Immature natural killer cell (primary cell): ENCODE measurements at regions not wholly inside any gene's neighbourhood (a gene's known extent, or its start where the extent isn't known, plus 50 kb on each side); places are given as distances from the start of the nearest gene placed in this dataset.
"Not testable (repeated sequence)": the region's sequence is repeated elsewhere in the genome, so short reads cannot be mapped to it uniquely, and the experiment has no call there.

Experiments used
- DNase-seq, 3 donors: peaks; one replicate each; pipeline ENCODE4 v3.0.0; 2022; ENCODE audit warnings: mixed read lengths in 1 of 3
- H3K27ac Mint-ChIP-seq, 6 donors: one replicate each; pipeline ENCODE4 v1.8.0; 2020; ENCODE audit warnings: mixed read lengths in 6 of 6, mild to moderate bottlenecking in 5 of 6, inconsistent platforms in 4 of 6, moderate library complexity in 3 of 6
- H3K27me3 Mint-ChIP-seq, 3 donors: one replicate each; pipeline ENCODE4 v1.8.0; 2020 to 2021; ENCODE audit warnings: low read depth in 3 of 3, mild to moderate bottlenecking in 3 of 3, mixed read lengths in 3 of 3, moderate library complexity in 3 of 3, inconsistent platforms in 1 of 3
- H3K36me3 Mint-ChIP-seq, 3 donors: one replicate each; pipeline ENCODE4 v1.8.0; 2020; ENCODE audit warnings: mixed read lengths in 3 of 3, inconsistent platforms in 2 of 3, mild to moderate bottlenecking in 2 of 3
- H3K4me1 Mint-ChIP-seq, 2 donors: one replicate each; pipeline ENCODE4 v1.8.0; 2020; ENCODE audit warnings: inconsistent platforms in 2 of 2, mild to moderate bottlenecking in 2 of 2, mixed read lengths in 2 of 2, moderate library complexity in 1 of 2
- H3K4me3 Mint-ChIP-seq, 5 donors: one replicate each; pipeline ENCODE4 v1.8.0; 2020; ENCODE audit warnings: mild to moderate bottlenecking in 5 of 5, mixed read lengths in 5 of 5, inconsistent platforms in 3 of 5, moderate library complexity in 3 of 5
- H3K9me3 Mint-ChIP-seq, 6 donors: one replicate each; pipeline ENCODE4 v1.8.0; 2020; ENCODE audit warnings: mild to moderate bottlenecking in 6 of 6, mixed read lengths in 6 of 6, inconsistent platforms in 4 of 6, moderate library complexity in 3 of 6

- no peak overlapping the region for H3K4me3 Mint-ChIP-seq
- no peak for DNase-seq
- H3K36me3 Mint-ChIP-seq, result no peaks in the 10 kb centered on the region
- no peak overlapping the region for H3K27ac Mint-ChIP-seq
- H3K4me1 Mint-ChIP-seq, result no peaks in the 10 kb centered on the region
- peaks cover 0 to 27% (median 2%) of the 10 kb centered on the region in 6 donors for H3K9me3 Mint-ChIP-seq
- H3K27me3 Mint-ChIP-seq, result no peaks in the 10 kb centered on the region
Observed at GRCh38 chr18:42474577-42474976, 519.5 kb downstream of the PIK3C3 start.

DNA sequence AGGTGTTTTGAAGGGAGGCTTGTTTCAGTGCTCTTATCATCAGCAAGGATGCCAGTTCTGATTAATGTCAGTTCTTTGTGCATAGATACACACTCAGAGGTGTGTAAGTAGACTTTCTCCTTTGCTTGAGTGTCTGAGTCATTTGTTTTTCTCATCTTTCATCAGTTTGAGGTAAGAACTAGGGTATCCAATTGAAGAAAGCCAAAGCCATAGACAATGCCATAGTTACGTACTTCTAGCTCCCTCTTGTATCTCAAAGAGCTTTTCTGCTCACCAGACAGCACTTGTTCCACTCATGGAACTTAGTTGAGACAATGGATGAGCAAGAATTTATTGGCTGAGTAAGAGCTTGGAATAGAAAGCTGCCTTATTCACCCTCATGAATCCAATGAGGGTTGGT, 520.1 kb downstream of the PIK3C3 start:
- Mint-ChIP-seq H3K27ac (no peak overlapping the region), H3K4me3 (no peak overlapping the region), H3K27me3 (no peaks in the 10 kb centered on the region), H3K9me3 (peaks cover 0 to 27% (median 1%) of the 10 kb centered on the region in 6 donors), H3K36me3 (no peaks in the 10 kb centered on the region), H3K4me1 (no peaks in the 10 kb centered on the region)
- no peak for DNase-seq

DNA sequence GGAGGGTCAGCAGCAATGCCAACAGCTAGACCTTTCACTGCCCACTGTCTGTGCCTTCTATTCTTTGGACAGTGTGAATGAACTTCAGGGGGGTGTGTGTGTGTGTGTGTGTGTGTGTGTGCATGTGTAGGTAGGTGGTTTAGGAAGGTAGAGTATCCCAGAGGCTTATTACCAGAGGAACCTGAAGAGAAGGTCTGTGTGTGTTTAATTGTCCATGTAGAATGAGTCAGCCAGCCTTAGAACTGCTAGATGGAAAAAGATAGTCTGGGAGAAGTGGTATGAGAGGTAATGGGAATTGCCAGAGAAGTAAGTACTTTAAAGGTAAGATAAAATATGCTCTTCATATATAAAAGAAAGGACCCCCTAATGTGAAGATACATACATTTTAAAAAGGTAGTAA, 522.2 kb downstream of the PIK3C3 start:
- Mint-ChIP-seq H3K27me3 (no peaks in the 10 kb centered on the region), H3K4me1 (no peaks in the 10 kb centered on the region), H3K36me3 (no peaks in the 10 kb centered on the region), H3K4me3 (no peak overlapping the region), H3K9me3 (peaks cover 0 to 16% (median 3%) of the 10 kb centered on the region in 6 donors), H3K27ac (no peak overlapping the region)
- no peak for DNase-seq

DNA sequence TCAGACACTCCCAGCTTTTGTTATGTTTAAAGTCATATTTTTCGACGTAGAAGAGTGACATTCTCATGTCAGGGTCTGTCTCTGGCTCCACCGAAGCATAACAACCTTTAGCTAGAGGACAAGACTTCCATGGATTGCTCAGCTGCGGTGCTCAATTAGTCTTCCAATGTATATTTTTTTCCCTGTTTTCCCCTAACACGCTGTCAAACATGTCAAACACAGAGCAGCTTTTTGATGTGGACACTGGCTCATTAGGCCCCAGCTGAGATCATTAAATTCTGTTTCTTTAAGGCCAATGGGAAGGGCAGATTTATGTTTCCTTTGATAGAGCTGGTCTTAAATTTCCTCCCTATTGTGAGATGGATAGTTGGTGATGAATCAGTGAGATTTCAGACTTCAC, 525.4 kb downstream of the PIK3C3 start:
- peaks cover 8 to 29% (median 13%) of the 10 kb centered on the region in 6 donors for H3K9me3 Mint-ChIP-seq
- no peaks in the 10 kb centered on the region for H3K4me1 Mint-ChIP-seq
- peaks cover 0 to 2% (median 0%) of the 10 kb centered on the region in 3 donors for H3K27me3 Mint-ChIP-seq
- no peak overlapping the region for H3K27ac Mint-ChIP-seq
- peaks cover 0 to 3% (median 0%) of the 10 kb centered on the region in 3 donors for H3K36me3 Mint-ChIP-seq
- H3K4me3 Mint-ChIP-seq, result no peak overlapping the region
- no peak for DNase-seq

- no peak for DNase-seq
- no peaks in the 10 kb centered on the region for H3K4me1 Mint-ChIP-seq
- no peak overlapping the region for H3K4me3 Mint-ChIP-seq
- peaks cover 0 to 3% (median 3%) of the 10 kb centered on the region in 3 donors for H3K36me3 Mint-ChIP-seq
- H3K27ac Mint-ChIP-seq, result no peak overlapping the region
- peaks cover 0 to 2% (median 0%) of the 10 kb centered on the region in 3 donors for H3K27me3 Mint-ChIP-seq
- H3K9me3 Mint-ChIP-seq, result peaks cover 6 to 41% (median 17%) of the 10 kb centered on the region in 6 donors
Observed at GRCh38 chr18:42484648-42485047, 529.6 kb downstream of the PIK3C3 start.

DNA sequence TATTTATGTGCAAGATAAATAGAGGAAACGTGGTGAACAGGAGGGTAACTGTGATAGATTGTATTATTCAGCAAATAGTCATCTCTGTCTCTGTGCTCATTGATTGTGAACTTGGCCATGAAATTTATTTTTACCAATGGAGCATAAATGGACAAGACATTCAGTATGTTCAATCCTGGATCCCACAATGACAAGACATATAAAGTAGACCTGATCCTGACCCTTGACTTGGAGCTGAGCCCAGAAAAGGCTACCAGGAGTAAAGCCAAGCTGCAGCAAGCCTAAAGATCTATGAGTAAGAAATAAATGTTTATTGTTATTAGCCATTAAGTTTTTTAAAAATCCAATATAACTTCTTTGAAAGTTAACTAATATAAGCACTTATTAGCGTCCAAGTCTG, 531.2 kb downstream of the PIK3C3 start:
- peaks cover 6 to 46% (median 17%) of the 10 kb centered on the region in 6 donors for H3K9me3 Mint-ChIP-seq
- H3K4me3 Mint-ChIP-seq, result no peak overlapping the region
- H3K27ac Mint-ChIP-seq, result no peak overlapping the region
- H3K36me3 Mint-ChIP-seq, result peaks cover 0 to 3% (median 3%) of the 10 kb centered on the region in 3 donors
- no peak for DNase-seq
- H3K27me3 Mint-ChIP-seq, result peaks cover 0 to 2% (median 0%) of the 10 kb centered on the region in 3 donors
- H3K4me1 Mint-ChIP-seq, result no peaks in the 10 kb centered on the region

- no peak overlapping the region for H3K4me3 Mint-ChIP-seq
- H3K9me3 Mint-ChIP-seq, result peaks cover 2 to 33% (median 10%) of the 10 kb centered on the region in 6 donors
- no peak for DNase-seq
- H3K4me1 Mint-ChIP-seq, result no peaks in the 10 kb centered on the region
- H3K27me3 Mint-ChIP-seq, result no peaks in the 10 kb centered on the region
- no peak overlapping the region for H3K27ac Mint-ChIP-seq
- peaks cover 0 to 4% (median 0%) of the 10 kb centered on the region in 3 donors for H3K36me3 Mint-ChIP-seq
Observed at GRCh38 chr18:42508683-42509296, 553.8 kb downstream of the PIK3C3 start.

DNA sequence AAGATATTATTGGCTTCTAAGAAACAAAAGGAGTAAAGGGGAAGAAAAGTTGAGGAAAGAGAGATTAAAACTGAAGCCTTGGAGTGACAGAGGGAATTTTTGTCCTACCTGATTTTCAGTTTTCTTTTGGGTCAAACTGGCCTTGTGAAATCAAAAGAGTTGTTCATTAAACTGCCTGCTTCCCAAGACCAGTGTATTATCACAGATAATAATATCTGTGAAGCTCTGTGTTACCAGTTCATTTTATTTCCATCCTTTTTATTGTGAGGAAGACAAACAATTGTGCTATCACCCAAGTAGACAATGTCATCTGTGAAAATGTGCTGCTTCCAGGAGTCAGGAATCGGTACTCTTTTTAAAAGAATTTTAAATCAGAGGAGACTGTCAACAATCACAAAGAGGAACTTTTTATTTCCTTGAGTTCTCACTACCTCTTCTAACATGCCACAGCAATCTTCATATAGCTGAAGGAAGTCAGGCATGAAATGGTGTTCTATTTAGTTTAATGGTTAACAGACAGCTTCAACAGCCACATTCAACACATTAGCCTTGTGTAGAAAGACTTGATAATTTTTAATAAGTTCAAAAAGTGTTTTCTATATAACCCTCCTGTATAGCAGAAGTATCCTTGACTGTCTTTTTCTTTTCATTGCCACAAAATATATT, 554.8 kb downstream of the PIK3C3 start:
- H3K36me3 Mint-ChIP-seq, result peaks cover 0 to 4% (median 0%) of the 10 kb centered on the region in 3 donors
- no peak overlapping the region for H3K27ac Mint-ChIP-seq
- DNase-seq, result no peak
- no peak overlapping the region for H3K4me3 Mint-ChIP-seq
- H3K27me3 Mint-ChIP-seq, result no peaks in the 10 kb centered on the region
- peaks cover 1 to 40% (median 11%) of the 10 kb centered on the region in 6 donors for H3K9me3 Mint-ChIP-seq
- H3K4me1 Mint-ChIP-seq, result no peaks in the 10 kb centered on the region

GRCh38 chr18:42510540-42510939, 555.5 kb downstream of the PIK3C3 start:
- H3K27ac Mint-ChIP-seq, result no peak overlapping the region
- no peaks in the 10 kb centered on the region for H3K27me3 Mint-ChIP-seq
- H3K4me1 Mint-ChIP-seq, result no peaks in the 10 kb centered on the region
- DNase-seq, result no peak
- H3K4me3 Mint-ChIP-seq, result no peak overlapping the region
- peaks cover 0 to 4% (median 0%) of the 10 kb centered on the region in 3 donors for H3K36me3 Mint-ChIP-seq
- H3K9me3 Mint-ChIP-seq, result peaks cover 1 to 36% (median 10%) of the 10 kb centered on the region in 6 donors

DNA sequence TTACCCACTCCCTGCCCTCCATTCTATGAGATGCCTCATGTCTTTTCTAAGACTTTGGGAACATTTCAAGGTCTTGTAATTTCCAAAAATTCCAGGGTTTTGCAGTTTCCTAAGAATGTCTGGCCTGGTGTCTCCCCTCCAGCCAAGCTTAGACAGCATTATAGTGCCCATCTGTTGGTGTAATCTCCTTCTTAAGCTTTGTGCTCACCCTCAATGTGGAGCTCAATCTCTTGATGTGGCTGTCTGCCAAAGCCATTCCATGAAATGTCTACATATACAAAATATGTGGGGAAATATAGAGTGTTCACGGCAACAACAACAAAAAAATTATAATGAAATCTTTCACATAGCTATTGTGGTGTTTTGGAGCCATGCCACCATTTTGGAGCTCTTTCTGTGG, 558.4 kb downstream of the PIK3C3 start:
- no peak overlapping the region for H3K4me3 Mint-ChIP-seq
- no peak for DNase-seq
- H3K36me3 Mint-ChIP-seq, result peaks cover 0 to 4% (median 0%) of the 10 kb centered on the region in 3 donors
- H3K4me1 Mint-ChIP-seq, result no peaks in the 10 kb centered on the region
- H3K27me3 Mint-ChIP-seq, result peaks cover 0 to under 1% (median 0%) of the 10 kb centered on the region in 3 donors
- peaks cover 0 to 25% (median 6%) of the 10 kb centered on the region in 6 donors for H3K9me3 Mint-ChIP-seq
- no peak overlapping the region for H3K27ac Mint-ChIP-seq

DNA sequence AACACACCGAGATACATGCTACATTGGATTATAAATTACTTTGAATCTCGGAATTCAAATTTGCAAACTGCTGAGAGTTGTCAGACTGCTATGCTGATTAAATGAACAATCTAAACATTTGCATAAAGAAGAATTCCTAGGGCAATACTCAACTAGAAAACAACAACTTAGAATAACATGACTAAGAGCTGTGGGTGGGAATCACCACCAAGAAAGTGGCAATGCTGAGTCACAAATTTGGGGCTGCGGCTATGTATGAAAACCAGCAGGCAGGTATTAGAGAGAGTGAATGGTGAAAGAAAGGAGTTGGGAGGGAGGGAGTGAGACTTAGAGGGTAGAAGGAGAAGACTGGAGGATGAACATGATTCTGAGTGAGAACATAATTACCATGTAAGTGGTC, 559.5 kb downstream of the PIK3C3 start:
- H3K27ac Mint-ChIP-seq, result no peak overlapping the region

DNA sequence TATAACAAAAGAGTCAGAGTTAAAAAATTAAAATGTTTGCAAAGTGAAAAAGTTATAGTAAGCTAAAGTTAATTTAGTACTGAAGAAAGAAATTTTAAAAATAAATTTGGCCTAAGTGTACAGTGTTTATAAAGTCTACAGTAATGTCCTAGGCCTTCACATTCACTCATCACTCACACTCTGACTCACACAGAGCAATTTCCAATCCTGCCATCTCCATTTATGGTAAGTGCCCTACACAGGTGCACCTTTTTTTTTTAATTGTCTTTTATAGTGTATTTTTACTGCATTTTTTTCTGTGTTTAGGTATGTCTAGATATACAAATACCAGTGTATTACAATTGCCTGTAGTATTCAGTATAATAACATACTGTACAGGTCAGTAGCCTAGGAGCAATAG, 562.9 kb downstream of the PIK3C3 start:
- H3K36me3 Mint-ChIP-seq, result no peaks in the 10 kb centered on the region
- no peak overlapping the region for H3K27ac Mint-ChIP-seq
- DNase-seq, result no peak
- no peak overlapping the region for H3K4me3 Mint-ChIP-seq
- peaks cover 0 to 2% (median 1%) of the 10 kb centered on the region in 3 donors for H3K27me3 Mint-ChIP-seq
- H3K4me1 Mint-ChIP-seq, result no peaks in the 10 kb centered on the region
- H3K9me3 Mint-ChIP-seq, result peaks cover 2 to 41% (median 9%) of the 10 kb centered on the region in 6 donors

More for the DNA sequence above, 559.5 kb downstream of the PIK3C3 start:
- Mint-ChIP-seq H3K4me1 (no peaks in the 10 kb centered on the region), H3K4me3 (no peak overlapping the region), H3K9me3 (peaks cover 3 to 29% (median 8%) of the 10 kb centered on the region in 6 donors), H3K36me3 (peaks cover 0 to 4% (median 0%) of the 10 kb centered on the region in 3 donors), H3K27me3 (peaks cover 0 to 2% (median 1%) of the 10 kb centered on the region in 3 donors)
- no peak for DNase-seq

DNA sequence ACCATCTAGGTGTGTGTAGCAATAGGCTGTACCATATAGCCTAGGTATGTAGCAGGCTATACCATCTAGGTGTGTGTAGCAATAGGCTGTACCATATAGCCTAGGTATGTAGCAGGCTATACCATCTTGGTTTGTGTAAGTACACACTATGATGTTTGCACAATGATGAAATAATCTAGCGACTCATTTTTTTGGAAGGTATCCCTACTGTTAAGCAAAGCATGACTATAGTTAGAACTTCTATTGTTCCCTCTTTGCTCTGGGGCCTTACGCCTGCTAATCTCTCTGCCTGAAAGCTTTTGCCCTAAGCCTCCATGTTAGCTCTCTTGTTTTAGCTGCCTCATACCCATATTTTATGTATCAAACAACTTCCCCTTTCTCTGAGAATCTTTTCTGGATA, 563.3 kb downstream of the PIK3C3 start:
- not testable (repeated sequence) for H3K36me3 Mint-ChIP-seq, H3K4me3 Mint-ChIP-seq, H3K27me3 Mint-ChIP-seq, H3K4me1 Mint-ChIP-seq, H3K27ac Mint-ChIP-seq, DNase-seq
- peaks cover 2 to 43% (median 9%) of the 10 kb centered on the region in 6 donors for H3K9me3 Mint-ChIP-seq

GRCh38 chr18:42520138-42520537, 565.1 kb downstream of the PIK3C3 start:
- Mint-ChIP-seq H3K4me3 (no peak overlapping the region), H3K9me3 (peaks cover 2 to 31% (median 10%) of the 10 kb centered on the region in 6 donors), H3K4me1 (no peaks in the 10 kb centered on the region), H3K27ac (no peak overlapping the region), H3K36me3 (no peaks in the 10 kb centered on the region), H3K27me3 (peaks cover 0 to 2% (median 1%) of the 10 kb centered on the region in 3 donors)
- no peak for DNase-seq
